Coronary artery (tissue), 2 donors: ENCODE measurements at regions not wholly inside any gene's neighbourhood (a gene's known extent, or its start where the extent isn't known, plus 50 kb on each side); places are given as distances from the start of the nearest gene placed in this dataset.

Experiments used
- DNase-seq: peaks from one replicate; pipeline ENCODE4 v3.0.0-alpha.2; 2017; ENCODE audit warnings: low spot score
- H3K27ac ChIP-seq, 2 donors: fragments of 200-600 bp; sonication (generic); one replicate each; pipeline ENCODE4 v1.5.1; 2016 to 2019
- H3K4me3 ChIP-seq: fragments of 200-600 bp; sonication (generic); 2 replicates; pipeline ENCODE4 v1.5.1; 2016; ENCODE audit warnings: mild to moderate bottlenecking, moderate library complexity
- CTCF ChIP-seq: fragments of 200-600 bp; sonication (generic); IDR thresholded peaks from one replicate; pipeline ENCODE4 v1.5.1; 2019; ENCODE audit warnings: antibody characterized with exemption

- Histone ChIP-seq H3K4me3 (no peak overlapping the region), H3K27ac (no peak overlapping the region)
- DNase-seq, result no peak
- no peak for TF ChIP-seq CTCF
These were observed 199.3 kb downstream of the PCDH18 start for GRCh38 chr4:137333031-137333430.

DNA sequence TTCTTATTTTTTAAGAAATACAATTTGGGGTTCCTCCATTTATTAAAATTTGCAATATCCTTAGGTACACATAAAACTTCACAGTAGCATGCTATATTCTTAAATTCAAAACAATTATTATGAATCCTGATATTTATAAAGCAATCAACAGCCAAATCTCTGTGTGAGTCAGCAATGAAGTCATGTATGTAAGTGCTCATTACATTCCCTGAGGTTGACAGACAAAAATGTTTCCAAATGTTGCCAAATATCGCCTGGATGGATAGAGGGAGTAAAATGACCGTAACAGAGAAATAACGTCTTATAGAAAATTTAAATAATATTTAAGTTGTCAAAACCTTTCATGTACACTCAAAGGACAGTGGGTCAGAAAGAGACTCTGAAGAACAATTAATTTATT, 220.0 kb downstream of the PCDH18 start:
- Histone ChIP-seq H3K4me3 (no peak overlapping the region), H3K27ac (no peak overlapping the region)
- TF ChIP-seq CTCF, result no peak
- no peak for DNase-seq

DNA sequence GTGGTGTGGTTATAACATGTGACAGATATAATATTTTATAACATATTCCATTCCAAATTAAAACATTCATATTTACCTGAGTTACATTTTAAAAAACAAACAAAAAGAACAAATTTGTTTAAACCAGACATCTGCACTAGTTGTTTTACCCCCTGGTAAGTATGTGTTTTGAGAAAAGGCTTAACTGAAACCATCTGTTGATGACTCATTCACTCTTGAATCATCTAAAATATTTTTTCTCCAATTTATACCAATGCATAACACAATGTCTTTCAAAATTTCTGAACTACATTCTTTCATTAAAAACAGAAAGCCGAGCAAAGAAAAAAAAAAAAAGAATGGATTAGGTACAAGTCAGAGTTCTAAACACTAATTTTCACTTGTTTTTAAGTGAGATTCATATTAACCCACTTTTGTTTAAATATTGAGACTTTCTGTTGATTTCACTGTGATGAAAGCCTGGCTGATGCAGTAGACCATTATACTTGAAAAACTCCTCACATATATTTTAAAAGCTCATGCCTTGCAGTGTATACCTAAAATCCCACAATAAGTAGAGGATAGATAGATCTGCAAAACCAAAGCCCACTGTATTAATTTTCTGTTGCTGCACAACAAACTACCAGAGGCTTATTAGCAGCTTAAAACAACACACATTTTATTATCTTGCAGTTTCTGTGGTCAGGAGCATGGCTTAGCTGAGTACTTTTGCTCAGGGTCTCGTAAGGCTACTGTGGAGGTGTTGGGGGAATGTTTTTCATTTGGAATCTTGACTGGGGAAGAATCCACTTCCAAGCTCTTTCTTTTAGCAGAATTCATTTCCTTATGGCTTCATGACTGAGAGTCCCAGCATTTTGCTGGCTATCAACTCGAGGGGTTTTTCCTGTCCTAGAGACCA, 221.5 kb downstream of the PCDH18 start:
- Histone ChIP-seq H3K4me3 (no peak overlapping the region), H3K27ac (peak overlapping the region; percentile 32 to 51)
- no peak for TF ChIP-seq CTCF
- no peak for DNase-seq

DNA sequence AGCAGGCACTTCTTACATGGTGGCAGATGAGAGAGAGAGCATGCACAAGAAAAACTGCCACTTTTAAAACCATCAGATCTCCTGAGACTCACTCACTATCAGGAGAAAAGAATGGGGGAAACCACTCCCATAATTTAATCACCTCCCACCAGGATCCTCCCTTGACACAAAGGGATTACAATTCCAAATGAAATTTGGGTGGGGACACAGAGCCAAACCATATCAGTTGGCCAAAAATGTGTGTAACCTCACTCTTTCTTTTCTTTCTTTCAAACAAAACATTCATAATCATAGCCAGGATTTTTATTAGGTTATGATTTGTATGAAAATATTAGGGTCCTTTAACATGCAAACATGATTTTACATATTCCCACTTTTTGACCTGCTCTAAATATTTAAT, 222.1 kb downstream of the PCDH18 start:
- TF ChIP-seq CTCF, result no peak

DNA sequence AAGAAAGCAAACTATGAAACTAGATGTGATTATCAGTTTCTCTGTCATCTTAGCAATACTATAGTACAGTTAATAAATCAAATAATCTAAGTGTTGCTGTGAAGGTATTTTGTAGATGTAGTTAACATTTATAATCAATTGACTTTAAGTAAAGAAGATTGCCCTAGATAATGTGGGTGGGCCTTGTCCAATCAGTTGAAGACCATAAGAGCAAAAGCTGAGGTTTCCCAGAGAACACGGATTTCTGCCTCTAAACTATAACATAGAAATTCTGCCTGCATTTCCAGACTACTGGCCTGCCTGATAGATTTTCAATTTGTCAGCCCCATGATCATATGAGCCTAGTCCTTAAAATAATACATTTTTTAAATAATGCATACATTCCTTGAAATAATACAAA, 222.9 kb downstream of the PCDH18 start:
- no peak overlapping the region for H3K27ac ChIP-seq
- DNase-seq, result no peak
- no peak overlapping the region for H3K4me3 ChIP-seq
- no peak for TF ChIP-seq CTCF

More for the DNA sequence above, 222.1 kb downstream of the PCDH18 start:
- Histone ChIP-seq H3K27ac (peak overlapping the region; percentile 32 to 51), H3K4me3 (no peak overlapping the region)
- DNase-seq, result no peak

GRCh38 chr4:137307806-137308205, 224.5 kb downstream of the PCDH18 start:
- peak overlapping the region in 1 of 2 donors; percentile 31 for H3K27ac ChIP-seq
- DNase-seq, result no peak
- H3K4me3 ChIP-seq, result no peak overlapping the region
- no peak for TF ChIP-seq CTCF

- TF ChIP-seq CTCF, result no peak
- Histone ChIP-seq H3K4me3 (no peak overlapping the region), H3K27ac (no peak overlapping the region)
- DNase-seq, result no peak
These were observed 231.5 kb downstream of the PCDH18 start for GRCh38 chr4:137300776-137301175.
